NCI-H187 (cell line): ENCODE measurements at regions not wholly inside any gene's neighbourhood (a gene's known extent, or its start where the extent isn't known, plus 50 kb on each side); places are given as distances from the start of the nearest gene placed in this dataset.

ENCODE experiments used
- DNase-seq, 2 experiments: peaks; one replicate each; lab custom pipeline; 2025; lab: John Stamatoyannopoulos, UW

DNA sequence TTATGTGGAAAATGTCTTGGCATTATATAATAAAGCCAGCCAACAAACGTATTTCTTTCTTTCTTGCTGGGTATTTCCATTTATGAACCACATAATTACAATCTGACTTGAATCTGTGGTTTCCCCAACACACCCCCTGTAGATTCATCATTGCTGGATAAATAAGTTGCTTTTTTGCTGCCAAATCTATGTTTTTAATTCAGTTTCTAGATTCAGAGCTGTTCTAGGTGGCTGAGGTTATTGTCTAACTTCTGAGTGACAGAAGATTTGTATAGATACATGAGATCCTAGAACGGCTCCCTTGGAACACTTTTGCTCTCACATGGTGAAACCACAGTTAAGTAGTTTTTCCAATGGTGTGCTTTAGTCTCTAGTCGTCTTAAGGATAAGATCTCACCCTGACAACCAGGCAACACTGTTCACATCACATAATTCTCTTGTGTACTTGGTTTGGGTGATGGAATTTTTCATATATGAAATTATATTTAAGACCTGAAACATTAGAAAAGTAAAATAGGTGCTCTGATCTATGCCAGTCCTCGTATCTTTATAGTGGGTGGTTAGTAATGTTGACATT, 239.1 kb downstream of the KLF12 start:
- no peak for DNase-seq

DNA sequence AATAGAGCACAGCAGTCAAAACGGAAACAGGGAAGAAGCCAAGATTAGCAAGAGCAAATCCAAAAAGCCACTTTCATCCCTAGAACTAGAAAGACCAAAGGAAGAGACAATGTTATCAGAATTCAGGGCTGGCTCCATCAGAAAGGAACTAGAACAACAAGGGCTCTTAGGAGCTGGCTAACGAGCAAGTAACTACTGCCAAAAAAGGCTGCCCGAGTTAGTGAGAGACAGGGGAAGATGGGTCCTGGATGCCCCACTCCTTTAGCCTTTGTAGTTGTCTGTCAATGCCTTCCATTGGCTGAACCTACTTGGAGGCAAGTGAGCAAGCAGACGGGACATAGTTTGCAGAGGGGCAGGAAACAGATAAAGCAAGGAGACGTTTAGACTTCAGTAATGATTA, 240.4 kb downstream of the KLF12 start:
- no peak for DNase-seq

DNA sequence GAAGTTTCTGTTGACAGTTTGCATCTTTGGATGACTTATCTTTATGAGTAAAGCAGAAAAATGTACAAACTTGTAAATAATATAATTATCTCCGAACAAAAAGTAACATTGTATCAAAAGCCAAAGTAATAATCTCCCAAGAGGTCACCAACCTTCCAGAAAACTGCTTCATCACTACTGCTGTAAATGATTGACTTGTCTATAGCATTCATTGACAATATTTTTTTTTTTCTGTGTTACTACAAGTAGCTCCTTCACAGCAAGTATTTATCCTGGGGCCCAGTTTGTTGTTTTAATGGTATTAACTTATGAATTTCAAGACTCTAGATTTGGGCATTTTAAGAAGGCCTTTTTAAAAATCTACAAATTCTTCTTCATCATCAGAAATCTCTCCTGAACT, 242.4 kb downstream of the KLF12 start:
- no peak for DNase-seq

DNA sequence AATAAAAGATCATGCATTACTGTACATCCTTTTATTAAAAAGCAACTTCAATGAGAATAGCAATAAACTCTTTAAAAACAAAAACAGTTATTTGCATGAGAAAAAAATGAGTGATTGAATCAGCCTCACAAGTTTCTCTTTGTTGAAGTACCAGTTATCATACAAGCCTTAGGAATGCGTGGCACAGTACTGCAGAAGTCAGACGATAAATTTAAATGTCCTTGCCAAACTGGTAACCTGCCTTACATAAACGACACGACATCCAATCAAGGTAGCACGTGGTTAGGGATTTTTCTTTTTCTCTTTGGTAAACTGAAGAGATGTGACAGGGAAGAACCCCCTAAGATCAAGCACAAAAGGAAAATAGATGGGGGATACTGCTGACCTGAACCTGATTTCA, 251.0 kb downstream of the KLF12 start:
- no peak for DNase-seq

DNA sequence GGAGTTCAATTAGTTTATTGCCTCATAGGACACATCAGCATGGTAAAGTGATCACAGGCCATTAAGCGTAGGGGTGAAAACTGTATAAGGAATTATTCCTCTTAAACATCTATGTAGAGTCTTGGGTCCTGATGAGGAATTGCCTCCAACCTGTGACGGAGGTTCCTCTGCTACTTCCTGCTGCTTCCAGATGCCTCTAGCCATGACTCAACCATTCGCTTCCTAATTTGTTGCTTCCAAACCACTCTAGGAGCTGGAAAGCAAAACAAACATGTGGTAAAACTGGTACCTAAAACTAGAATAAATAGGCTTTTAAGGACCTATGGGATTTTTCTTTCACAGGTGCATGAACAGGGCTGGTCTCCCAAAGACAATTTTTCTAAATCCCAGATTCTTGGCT, 253.8 kb downstream of the KLF12 start:
- DNase-seq: no peak

DNA sequence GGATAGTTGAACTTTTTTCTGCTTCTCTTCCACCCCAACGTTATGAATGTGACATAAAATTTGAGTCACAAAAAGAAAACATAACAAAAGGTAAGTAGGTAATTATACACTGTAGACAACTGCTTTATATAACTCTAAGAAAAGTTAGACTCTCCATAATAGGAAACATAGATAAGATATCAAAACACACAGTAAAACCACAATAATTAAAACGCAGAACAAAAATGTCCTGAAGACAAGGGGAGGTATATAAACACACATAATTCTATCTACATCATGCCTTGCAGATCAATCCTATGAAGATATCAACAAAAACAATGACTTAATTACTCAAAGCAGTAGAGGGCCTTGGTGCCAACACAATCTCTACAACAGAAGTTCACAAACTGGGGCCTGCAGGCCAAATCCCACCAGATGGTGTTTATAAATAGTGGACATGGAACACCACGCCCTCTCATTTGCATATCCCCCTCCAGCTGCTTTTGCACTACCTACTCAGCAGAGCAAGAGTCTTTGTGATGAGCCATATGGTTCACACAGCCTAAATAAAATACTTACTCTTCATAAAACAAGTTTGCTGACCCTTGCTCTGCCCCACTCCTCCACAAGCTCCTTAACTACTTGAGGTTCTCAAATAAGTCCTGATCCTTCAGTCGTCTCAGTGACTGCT, 254.7 kb downstream of the KLF12 start:
- no peak for DNase-seq

DNA sequence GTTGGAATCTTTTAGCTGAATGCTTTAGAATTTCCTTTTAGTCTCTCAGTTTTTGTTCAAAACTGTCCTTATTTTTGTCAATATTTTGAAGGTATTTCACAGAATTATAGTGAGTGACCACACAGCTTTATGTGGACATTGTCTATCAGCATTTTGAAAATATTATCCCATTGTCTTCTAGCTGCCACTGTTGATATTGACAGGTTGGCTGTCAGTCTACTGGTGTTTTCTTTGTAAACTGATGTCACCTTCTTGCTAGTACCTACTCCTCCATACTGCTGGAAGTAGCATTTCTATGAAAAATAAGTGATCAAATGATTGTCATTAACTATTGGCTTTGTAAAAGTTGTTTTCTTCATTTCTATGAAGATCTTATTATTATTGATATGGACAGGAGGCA, 256.8 kb downstream of the KLF12 start:
- no peak for DNase-seq

DNA sequence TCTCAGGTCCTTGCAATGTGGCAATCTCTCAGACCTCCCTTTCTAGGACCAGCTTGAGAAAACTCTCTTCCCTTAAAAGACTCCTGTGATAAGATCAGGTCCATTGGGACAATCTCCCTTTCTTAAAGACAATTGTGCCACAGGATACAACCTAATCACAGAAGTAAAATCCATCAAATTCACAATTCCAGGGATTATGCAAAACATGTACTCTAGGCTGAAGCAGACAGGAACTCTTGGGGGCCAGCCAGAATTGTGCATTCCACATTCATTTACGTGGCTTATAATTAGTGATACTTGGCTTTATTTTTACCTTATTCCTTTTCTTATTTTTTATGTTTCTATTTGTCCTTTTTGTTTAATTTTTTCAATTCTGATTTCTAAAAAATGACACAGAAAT, 257.9 kb downstream of the KLF12 start:
- no peak for DNase-seq

DNA sequence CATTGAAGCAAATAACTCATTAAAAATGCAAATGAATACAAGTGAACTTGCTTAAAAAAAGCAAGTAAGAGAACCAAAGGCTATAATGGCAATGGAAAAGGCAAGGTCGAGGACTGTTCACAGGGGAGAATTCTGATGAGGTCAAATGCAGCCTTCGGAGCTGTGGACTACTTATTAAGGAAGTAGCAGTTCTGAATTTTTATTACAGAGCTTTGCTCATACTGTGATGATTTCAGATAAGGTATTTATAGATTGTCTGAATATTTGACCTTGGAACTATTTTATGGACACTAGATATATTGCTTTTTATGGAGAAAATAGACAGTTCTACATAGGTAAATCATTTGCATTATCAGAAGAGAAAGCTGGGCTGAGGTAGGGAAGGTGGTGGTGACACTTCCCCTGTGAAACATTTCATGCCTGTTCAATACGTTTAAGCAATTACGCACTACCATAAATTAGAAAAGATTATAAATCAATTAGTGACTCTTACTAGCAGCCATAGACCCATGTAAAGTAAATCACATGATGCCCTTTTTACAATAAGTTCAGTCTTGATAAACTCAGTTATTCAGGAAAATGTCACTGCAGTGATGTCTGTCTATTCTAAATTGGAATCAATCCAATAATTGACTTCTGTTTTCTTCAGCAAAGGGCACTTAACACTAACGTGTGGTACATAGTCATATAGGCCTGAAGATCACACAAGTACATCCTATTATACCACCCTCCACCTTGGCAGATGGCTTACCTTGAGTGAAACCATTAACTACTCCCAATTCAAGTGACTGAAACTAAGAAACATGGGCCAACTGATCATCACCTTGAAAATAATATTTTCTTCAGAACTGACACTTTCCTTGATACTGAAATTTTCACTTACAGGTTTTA, 260.0 kb downstream of the KLF12 start:
- DNase-seq: no peak

DNA sequence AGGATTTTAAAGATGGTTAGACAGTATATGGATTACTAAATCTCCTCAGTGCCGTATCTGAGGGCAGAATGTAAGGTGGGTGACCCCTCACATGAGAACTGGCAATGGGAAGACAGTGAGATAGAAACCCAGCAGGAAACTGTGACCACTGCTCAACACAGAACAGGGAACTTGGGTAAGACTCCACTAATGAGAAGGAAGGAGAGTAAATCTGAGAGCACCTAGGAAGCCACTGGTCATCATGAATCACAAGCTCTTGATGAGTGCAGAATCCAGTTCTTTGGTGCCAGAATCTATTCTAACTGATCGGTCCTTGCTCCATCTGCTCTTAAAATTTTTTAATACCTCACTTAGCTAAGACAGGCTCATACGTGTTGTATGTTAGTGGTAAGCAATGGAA, 261.8 kb downstream of the KLF12 start:
- no peak for DNase-seq

DNA sequence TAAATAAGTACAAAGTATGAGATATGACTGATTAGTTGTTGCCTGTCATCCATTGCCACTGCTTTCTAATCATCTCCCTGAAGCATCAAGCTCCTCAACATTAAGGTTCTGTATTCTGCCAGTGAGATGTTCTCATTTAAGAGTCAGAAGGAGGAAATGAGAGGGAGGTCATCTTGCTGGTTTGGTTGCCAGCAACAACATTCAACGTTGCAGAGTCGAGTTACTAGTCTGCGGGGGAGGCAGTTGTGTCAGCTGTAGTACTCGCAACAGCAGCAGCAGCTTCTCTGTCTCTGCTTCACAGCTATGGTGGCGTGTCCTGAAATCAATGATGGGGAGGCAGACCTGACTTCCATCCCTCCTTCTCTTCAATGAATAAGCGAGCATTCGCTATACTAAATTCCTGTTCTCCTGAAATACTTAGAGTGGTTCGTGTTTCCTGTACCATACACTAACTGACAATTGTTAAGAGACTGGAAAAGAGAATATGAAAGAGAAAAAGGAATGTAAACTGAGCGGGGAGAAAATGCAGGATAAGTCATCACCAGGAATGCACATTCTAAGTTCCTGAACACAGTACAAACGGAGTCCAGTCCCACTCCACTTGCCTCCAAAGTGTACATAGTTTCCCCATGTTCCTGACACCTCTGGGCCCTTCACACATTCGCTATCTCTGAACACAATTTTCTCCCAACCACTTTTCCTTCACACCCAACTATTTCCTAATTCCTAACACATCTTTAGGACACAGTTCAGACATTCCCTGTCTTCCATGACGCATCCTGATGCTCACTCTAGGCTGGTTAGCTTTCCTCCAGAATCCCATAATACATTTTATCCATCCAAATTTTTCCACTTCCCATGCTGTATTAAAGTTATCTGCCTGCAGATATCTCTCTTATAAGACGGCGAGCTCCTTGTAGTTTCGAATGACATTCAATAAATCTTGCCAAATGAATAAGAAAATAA, 263.0 kb downstream of the KLF12 start:
- no peak for DNase-seq

DNA sequence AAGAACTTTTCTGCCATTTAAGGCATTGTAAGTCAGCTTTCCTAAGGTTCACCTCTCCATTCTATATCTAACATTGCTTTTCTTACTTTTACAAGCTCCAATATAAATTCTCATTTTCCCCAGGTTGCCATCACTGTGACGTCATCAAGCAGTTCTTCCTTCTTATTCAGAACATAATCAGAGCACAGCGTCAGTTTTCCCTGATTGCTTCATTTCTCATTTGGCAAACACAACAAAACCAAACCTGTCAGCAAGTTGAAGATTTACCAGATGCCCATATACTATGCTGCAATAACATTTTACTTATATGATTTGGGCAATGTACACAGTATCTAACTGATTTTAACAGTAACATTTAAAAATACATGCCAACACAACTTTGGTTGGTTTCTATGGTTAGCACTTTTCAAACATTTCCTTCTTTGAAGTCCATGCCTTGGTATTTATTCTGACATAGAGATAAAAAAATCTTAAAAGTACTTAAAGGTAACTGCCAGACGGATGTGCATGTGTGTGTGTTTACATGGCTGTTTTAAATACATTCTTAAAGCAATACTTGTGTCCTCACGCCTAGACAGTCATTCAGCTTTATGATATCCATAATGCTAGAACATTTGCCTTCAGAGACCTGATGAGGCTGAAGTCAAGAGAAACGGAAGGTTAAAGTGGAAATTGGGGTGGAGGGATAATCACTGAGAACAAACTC, 264.0 kb downstream of the KLF12 start:
- no peak for DNase-seq

DNA sequence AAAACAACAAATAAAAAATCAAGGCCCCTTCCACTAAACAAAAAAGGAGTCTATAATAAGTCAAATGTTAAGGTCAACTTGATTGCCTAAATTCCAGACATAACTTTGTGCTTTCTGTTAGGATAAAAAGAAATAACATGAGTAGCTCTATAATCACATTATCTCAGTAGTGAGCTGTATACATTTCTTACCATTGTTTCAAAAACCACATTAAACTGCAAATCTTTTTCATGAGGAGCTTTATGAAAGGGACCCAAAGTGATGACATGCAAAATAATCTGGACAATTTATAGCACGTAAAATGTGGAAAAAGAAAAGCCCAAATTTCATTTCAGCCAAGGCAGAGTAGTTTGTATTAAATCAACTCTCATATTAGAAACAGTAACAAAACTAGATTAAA, 269.2 kb downstream of the KLF12 start:
- no peak for DNase-seq

DNA sequence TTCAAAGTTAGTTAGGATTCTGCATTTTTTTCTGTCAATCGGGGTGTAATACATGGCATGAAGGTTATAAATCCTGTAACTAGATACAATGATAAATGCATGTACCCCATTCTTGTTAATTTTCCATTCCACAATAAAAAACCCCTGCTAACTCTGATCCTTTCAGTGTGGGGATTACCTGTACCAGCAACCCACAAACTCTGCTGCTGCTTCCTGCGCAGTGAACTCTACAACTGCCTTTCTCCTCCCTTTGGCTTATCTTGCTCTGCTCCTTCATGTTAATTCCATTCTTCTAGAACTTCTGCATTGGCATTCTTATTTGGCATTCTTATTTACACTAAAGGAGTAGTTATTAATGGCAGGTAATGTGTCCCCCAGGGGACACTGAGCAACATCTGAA, 273.1 kb downstream of the KLF12 start:
- no peak for DNase-seq

DNA sequence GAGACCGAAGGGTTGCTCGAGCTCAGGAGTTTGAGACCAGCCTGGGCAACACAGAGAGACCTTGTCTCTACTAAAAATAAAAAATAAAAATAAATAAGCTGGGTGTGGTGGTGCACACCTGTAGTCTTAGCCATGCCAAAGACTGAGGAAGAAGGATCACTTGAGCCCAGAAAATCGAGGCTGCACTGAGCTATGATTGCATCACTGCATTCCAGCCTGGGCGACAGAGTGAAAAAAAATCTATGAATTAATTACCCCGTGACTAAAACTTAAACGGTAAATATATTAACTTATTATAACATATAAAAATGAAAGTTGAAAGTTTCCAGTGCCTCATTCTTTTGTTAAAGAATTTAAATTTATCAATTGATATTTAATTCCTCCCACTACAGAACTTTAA, 273.7 kb downstream of the KLF12 start:
- no peak for DNase-seq

DNA sequence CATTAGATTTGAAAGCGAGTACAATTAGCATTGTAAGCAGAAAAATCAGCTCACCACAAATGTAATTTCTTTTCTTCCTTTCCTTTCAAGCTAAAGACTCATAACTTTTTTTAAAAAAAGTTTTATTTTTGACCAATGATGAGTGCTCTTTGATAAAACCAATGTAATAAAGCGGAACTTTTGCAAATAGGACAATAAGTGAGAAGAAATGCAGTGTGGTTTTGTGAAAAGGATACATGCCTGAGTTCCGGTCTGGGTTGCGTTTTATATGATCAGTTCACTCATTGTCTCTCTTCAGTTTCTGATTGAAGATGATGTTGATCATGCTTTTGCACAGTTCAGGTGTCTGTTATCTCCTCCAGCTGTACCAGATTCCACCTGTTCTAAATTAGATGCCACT, 274.4 kb downstream of the KLF12 start:
- no peak for DNase-seq

DNA sequence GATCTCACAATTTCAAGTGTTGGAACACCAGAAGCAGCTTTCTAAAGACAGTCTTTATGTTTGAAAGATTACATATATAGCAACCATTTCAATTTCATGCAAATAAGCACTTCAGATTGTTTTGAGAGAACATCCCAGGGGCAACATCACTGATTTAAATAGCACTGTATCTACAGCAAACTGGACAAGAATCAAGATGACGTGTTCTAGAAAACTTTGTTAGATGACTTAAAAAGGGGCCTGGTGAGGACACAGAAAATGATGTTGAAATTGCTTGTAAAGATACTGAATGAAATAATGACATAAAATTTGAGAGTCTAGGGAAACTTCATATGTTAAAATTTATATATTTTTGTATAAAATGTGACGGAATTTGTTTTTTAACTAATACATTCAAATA, 277.1 kb downstream of the KLF12 start:
- no peak for DNase-seq

DNA sequence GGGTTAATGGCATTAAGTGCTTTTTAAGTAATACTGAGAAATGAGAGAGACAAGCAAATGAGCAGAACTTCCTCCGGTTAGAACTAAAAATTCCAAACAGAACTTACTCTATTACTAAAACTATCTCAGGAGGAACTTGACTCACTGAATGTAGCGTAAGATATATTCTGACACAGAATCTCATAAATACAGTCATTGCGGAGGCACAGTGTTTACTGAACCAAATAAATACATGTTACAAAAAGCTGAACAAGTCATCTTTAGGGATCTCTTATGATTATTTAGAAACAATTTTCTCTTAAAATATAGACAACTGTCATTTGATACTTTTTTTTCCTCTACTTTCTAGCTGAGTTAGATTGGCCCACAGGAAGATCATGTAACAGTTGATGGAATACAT, 283.1 kb downstream of the KLF12 start:
- DNase-seq: no peak

DNA sequence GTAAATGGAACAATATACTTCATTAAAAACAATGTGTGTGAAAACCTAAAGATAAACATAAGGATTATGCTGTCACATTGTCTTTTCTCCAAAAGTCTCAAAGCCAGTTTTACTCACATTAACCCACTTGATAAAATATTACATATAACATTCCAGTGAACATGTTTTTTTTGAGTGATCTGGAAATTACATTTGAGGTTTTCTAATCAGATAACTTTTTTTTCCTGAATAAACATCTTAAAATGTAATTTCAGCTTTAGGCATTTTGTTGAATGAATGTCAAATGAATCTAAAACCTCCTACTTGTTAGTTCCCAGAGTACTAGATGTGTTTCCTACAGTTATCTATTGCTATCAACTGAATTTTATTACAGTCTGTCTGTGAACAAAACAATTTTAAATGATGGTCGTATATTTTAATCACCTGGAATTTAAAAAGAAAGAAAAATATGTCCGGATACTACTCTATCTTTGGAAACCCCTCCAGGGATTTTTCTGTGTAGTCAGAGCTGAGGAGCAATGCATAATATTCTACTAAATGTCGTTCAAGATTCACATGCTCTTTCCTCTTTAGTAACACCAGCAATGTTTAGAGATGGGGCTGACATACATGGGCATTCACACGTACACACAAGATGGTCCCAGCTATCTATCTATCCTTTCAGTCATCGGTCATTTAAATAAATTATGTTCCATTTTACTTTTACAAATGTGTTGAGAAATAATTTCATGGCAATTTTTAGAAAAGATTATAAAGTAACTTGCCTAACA, 283.9 kb downstream of the KLF12 start:
- no peak for DNase-seq

DNA sequence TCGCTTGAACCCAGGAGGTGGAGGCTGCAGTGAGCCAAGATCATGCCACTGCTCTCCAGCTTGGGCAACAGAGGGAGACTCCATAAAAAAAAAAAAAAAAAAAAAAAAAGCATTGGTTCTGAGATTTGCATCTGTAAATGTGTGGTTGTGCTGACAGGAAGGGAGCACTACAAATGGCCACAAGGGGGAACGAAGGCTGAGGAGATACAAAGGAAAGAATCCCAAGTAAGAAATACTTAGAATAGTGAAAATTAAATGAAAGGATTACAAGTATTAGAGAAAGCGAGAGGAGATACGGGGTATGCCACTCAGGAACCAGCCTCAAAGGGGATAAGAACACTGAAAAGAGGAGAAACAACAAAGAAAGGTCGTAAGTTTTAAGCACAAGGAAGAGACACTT, 284.9 kb downstream of the KLF12 start:
- no peak for DNase-seq

DNA sequence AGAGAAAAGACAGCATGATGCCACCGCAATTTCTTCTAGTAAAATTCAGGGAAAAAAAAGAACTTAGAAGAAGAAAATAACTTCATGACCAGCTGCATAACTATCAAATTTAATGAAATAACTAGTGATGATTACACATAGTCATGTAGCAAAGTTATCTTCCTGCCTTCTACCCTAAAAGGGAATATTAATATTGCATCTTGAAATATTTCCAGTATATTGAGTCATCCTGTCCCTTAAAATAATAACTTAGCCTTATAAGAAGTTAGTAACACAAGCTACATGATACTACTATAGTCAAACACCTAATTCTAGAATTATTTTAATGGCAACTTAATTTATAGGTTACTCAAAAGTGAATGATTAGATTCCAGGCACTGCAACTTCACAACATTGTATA, 289.2 kb downstream of the KLF12 start:
- DNase-seq: no peak
